Cardiac fibroblast (primary cell): ENCODE measurements at regions not wholly inside any gene's neighbourhood (a gene's known extent, or its start where the extent isn't known, plus 50 kb on each side); places are given as distances from the start of the nearest gene placed in this dataset.
"Not testable (repeated sequence)": the region's sequence is repeated elsewhere in the genome, so short reads cannot be mapped to it uniquely, and the experiment has no call there.

Experiments
- DNase-seq, 2 donors: peaks; one replicate each; pipeline versions ENCODE4 v3.0.0 to v3.0.0-alpha.2; 2010; ENCODE audit warnings: low read depth in 2 of 2
- H3K4me3 ChIP-seq, 2 donors: replicated peaks in 1 of 2; 1 replicate in 1 of 2; 2 replicates in 1 of 2; pipeline ENCODE4 v1.5.1; 2011; ENCODE audit warnings: low read depth in 2 of 2, low read length in 2 of 2, mild to moderate bottlenecking in 2 of 2, moderate library complexity in 1 of 2
- TF ChIP-seq, protein P1 (sequence below): IDR thresholded peaks from one replicate; pipeline ENCODE4 v1.5.1; 2011; ENCODE audit warnings: low read depth, mild to moderate bottlenecking, low read length, inconsistent platforms

DNA sequence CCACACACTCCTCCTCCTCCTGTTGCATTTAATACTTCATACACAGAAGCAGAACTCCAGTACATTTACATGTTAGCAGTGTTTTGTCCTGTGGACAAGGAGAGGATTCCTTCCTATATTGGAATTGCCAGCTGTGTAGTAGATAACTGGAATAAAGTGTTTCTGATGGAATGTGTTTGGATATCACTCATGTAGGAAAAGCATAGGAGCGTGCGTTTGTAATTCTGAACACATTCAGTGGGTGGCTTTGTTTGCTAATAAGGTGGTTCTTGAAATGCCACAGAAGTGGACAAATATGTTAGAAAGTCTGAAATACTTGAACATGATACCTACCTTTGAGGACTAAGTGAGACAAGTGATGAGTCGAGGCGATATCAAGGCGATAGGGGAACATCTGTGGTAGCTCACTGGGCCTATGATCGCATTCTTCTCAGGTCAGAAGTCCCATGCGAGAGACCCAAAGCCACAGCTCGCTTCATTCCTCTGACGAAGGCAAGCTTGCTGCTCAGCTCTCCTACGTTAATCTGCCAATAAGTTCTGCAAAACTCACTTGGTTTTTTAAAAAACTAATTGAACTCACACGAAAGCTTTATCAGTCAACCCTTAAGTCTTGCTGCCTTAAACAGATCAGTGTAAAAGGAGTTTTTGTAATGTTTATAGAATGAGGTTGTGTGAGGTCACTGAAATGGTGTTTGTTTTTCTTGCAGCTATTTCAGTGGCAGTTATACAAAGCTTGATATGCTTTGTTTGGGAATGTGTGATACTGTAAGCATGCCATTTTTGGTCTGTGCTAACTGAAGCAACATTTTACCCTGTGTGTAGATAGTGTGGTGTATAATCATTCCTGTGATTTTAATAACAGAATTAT is 159.9 kb downstream of the SOX4 start:
- peak; percentile 60 to 74 for DNase-seq
- TF ChIP-seq, protein P1, sequence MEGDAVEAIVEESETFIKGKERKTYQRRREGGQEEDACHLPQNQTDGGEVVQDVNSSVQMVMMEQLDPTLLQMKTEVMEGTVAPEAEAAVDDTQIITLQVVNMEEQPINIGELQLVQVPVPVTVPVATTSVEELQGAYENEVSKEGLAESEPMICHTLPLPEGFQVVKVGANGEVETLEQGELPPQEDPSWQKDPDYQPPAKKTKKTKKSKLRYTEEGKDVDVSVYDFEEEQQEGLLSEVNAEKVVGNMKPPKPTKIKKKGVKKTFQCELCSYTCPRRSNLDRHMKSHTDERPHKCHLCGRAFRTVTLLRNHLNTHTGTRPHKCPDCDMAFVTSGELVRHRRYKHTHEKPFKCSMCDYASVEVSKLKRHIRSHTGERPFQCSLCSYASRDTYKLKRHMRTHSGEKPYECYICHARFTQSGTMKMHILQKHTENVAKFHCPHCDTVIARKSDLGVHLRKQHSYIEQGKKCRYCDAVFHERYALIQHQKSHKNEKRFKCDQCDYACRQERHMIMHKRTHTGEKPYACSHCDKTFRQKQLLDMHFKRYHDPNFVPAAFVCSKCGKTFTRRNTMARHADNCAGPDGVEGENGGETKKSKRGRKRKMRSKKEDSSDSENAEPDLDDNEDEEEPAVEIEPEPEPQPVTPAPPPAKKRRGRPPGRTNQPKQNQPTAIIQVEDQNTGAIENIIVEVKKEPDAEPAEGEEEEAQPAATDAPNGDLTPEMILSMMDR, result no peak
- H3K4me3 ChIP-seq, result no peak overlapping the region

GRCh38 chr6:21754891-21755290 is 161.3 kb downstream of the SOX4 start:
- no peak overlapping the region for H3K4me3 ChIP-seq
- peak; percentile 49 to 89 for DNase-seq

DNA sequence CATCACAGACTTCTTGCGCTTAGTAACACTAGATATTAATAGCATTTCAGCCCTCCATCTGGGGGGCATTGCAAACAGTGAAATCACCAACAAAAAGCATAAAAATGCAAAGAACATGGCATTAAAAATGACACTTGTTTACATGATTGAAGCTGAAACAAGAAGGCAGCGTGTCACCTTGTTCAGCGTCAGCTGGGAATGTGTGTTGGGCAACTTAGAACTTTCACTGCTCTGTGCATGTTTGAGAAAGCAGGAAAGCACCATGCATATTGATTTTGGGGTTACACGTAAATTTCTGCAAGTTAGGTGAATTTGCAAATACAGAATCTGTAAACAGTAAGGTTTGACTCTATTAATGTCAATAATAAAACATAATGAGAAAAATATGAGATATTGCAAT is 162.9 kb downstream of the SOX4 start:
- no peak for DNase-seq
- TF ChIP-seq, protein P1, result no peak

More at GRCh38 chr6:21754891-21755290, 161.3 kb downstream of the SOX4 start:
- TF ChIP-seq, protein P1, result no peak

GRCh38 chr6:21757392-21757791 is 163.8 kb downstream of the SOX4 start:
- not testable (repeated sequence) for DNase-seq, H3K4me3 ChIP-seq

More for the DNA sequence above, 162.9 kb downstream of the SOX4 start:
- H3K4me3 ChIP-seq, result no peak overlapping the region

GRCh38 chr6:21759721-21760120 is 166.2 kb downstream of the SOX4 start:
- TF ChIP-seq, protein P1, result no peak
- no peak for DNase-seq
- H3K4me3 ChIP-seq, result no peak overlapping the region

DNA sequence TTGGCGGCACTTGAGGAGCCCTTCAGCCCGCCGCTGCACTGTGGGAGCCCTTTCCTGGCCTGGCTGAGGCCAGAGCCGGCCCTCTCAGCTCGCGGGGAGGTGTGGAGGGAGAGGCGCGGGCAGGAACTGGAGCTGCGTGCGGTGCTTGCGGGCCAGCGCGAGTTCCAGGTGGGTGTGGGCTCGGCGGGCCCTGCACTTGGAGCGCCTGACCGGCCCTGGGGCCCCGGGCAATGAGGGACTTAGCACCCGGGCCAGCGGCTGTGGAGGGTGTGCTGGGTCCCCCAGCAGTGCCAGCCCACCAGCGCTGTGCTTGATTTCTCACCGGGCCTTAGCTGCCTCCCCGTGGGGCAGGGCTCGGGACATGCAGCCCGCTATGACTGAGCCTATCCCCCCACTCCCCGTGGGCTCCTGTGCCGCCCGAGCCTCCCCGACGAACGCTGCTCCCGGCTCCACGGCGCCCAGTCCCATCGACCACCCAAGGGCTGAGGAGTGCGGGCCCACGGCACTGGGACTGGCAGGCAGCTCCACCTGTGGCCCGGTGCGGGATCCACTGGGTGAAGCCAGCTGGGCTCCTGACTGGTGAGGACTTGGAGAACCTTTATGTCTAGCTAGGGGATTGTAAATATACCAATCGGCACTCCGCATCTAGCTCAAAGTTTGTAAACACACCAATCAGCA is 167.6 kb downstream of the SOX4 start:
- not testable (repeated sequence) for DNase-seq, H3K4me3 ChIP-seq

GRCh38 chr6:21764989-21765388 is 171.4 kb downstream of the SOX4 start:
- DNase-seq, result no peak
- no peak overlapping the region for H3K4me3 ChIP-seq
- TF ChIP-seq, protein P1, result no peak
